Sigmoid colon (tissue), 6 donors: ENCODE measurements at regions not wholly inside any gene's neighbourhood (a gene's known extent, or its start where the extent isn't known, plus 50 kb on each side); places are given as distances from the start of the nearest gene placed in this dataset.

ENCODE experiments used
- DNase-seq: peaks from one replicate; pipeline ENCODE4 v3.0.0-alpha.2; 2019
- H3K27ac ChIP-seq, 4 donors: fragments of 200-600 bp; sonication (generic); one replicate each; pipeline ENCODE4 v1.5.1; 2016 to 2019; ENCODE audit warnings: mild to moderate bottlenecking in 1 of 4
- H3K27me3 ChIP-seq, 3 donors: fragments of 200-600 bp; sonication (generic); one replicate each; pipeline ENCODE4 v1.5.1; 2019; ENCODE audit warnings: mild to moderate bottlenecking in 1 of 3
- H3K36me3 ChIP-seq, 4 donors: fragments of 200-600 bp; sonication (generic); one replicate each; pipeline ENCODE4 v1.5.1; 2016 to 2019
- H3K4me1 ChIP-seq, 4 donors: fragments of 200-600 bp; sonication (generic); one replicate each; pipeline ENCODE4 v1.5.1; 2017 to 2019
- H3K4me3 ChIP-seq, 4 donors: fragments of 200-600 bp; sonication (generic); one replicate each; pipeline ENCODE4 v1.5.1; 2017 to 2019; ENCODE audit warnings: mild to moderate bottlenecking in 2 of 4, moderate library complexity in 1 of 4
- H3K9me3 ChIP-seq, 4 donors: fragments of 200-600 bp in 3 of 4; sonication (generic) in 3 of 4; one replicate each; pipeline versions ENCODE4 v1.5.1 to v1.6.1; 2013 to 2019
- CTCF ChIP-seq, 4 experiments: fragments of 450-650 bp in 3 of 4; fragments of 200-600 bp in 1 of 4; IDR thresholded peaks; one replicate each; pipeline ENCODE4 v1.5.1; 2016 to 2019; ENCODE audit warnings: antibody characterized with exemption in 4 of 4, mild to moderate bottlenecking in 3 of 4, moderate library complexity in 2 of 4
- EP300 ChIP-seq, 4 donors: sonication (generic); formaldehyde crosslinking; IDR thresholded peaks; one replicate each; pipeline ENCODE4 v1.6.1; 2017; ENCODE audit warnings: antibody characterized with exemption in 4 of 4
- POLR2A ChIP-seq, 2 donors: fragments of 450-650 bp; IDR thresholded peaks; one replicate each; pipeline ENCODE4 v1.6.1; 2016; ENCODE audit warnings: antibody characterized with exemption in 2 of 2, mild to moderate bottlenecking in 2 of 2, moderate library complexity in 2 of 2
- POLR2AphosphoS5 ChIP-seq, 4 donors: sonication (generic); formaldehyde crosslinking; IDR thresholded peaks; one replicate each; pipeline ENCODE4 v1.6.1; 2017; ENCODE audit warnings: antibody characterized with exemption in 4 of 4
- WGBS, 2 donors: extraction: QIAGEN DNeasy Blood & Tissue Kit; methylation state at CpG; one replicate each; pipeline ENCODE4 v1.1.7; 2013; 5-methylcytosine and 5-hydroxymethylcytosine counted together
- intact Hi-C: fragments of 100-400 bp; cut with DNase I; formaldehyde crosslinking; loops from one replicate; pipeline ENCODE4 v1.15.1; 2023
- donor health status: healthy with polysubstance abuse.
- donor health status: healthy.

GRCh38 chr5:123885081-123885480, 373.1 kb downstream of the CSNK1G3 start:
- 83 to 86% methylated on average over 1 of the region's 1 CpG for WGBS, 2 donors
- no peak for TF ChIP-seq CTCF (IDR thresholded peaks at IDR 0.05)
- TF ChIP-seq EP300 (IDR thresholded peaks at IDR 0.05): no peak
- TF ChIP-seq POLR2A (IDR thresholded peaks at IDR 0.05): no peak
- TF ChIP-seq POLR2AphosphoS5 (IDR thresholded peaks at IDR 0.05): no peak
- Histone ChIP-seq H3K9me3 (no peaks in the 10 kb centered on the region), H3K27me3 (no peaks in the 10 kb centered on the region), H3K36me3 (no peaks in the 10 kb centered on the region), H3K4me1 (peaks cover 0 to 14% (median 0%) of the 10 kb centered on the region in 4 donors), H3K27ac (no peak overlapping the region), H3K4me3 (no peak overlapping the region)
- no peak for DNase-seq
- intact Hi-C loops: no loop called here

- Histone ChIP-seq H3K4me3 (no peak overlapping the region), H3K9me3 (no peaks in the 10 kb centered on the region), H3K4me1 (peaks cover 0 to 14% (median 0%) of the 10 kb centered on the region in 4 donors), H3K36me3 (no peaks in the 10 kb centered on the region), H3K27me3 (no peaks in the 10 kb centered on the region), H3K27ac (no peak overlapping the region)
- DNase-seq: no peak
- TF ChIP-seq EP300 (IDR thresholded peaks at IDR 0.05) (no peak), CTCF (IDR thresholded peaks at IDR 0.05) (no peak)
- WGBS, 2 donors: 4 to 22% methylated on average over 2 of the region's 2 CpGs
- intact Hi-C loops: no loop called here
Measured at GRCh38 chr5:123882965-123883345, 371.0 kb downstream of the CSNK1G3 start.

GRCh38 chr5:123882319-123882964, 370.5 kb downstream of the CSNK1G3 start:
- Histone ChIP-seq H3K4me3 (no peak overlapping the region), H3K4me1 (peaks cover 0 to 14% (median 0%) of the 10 kb centered on the region in 4 donors), H3K27me3 (no peaks in the 10 kb centered on the region), H3K36me3 (no peaks in the 10 kb centered on the region), H3K27ac (no peak overlapping the region), H3K9me3 (no peaks in the 10 kb centered on the region)
- intact Hi-C loops: no loop called here
- WGBS, 2 donors: 82 to 86% methylated on average over 5 of the region's 5 CpGs
- no peak for TF ChIP-seq CTCF (IDR thresholded peaks at IDR 0.05)
- no peak for TF ChIP-seq EP300 (IDR thresholded peaks at IDR 0.05)
- TF ChIP-seq POLR2A (IDR thresholded peaks at IDR 0.05): no peak
- TF ChIP-seq POLR2AphosphoS5 (IDR thresholded peaks at IDR 0.05): no peak
- no peak for DNase-seq

GRCh38 chr5:123881759-123882244, 369.8 kb downstream of the CSNK1G3 start:
- Histone ChIP-seq H3K9me3 (no peaks in the 10 kb centered on the region), H3K4me3 (no peak overlapping the region), H3K36me3 (no peaks in the 10 kb centered on the region), H3K27ac (no peak overlapping the region), H3K27me3 (no peaks in the 10 kb centered on the region), H3K4me1 (peaks cover 0 to 14% (median 0%) of the 10 kb centered on the region in 4 donors)
- intact Hi-C loops: no loop called here
- TF ChIP-seq CTCF (IDR thresholded peaks at IDR 0.05) (no peak), POLR2A (IDR thresholded peaks at IDR 0.05) (no peak), POLR2AphosphoS5 (IDR thresholded peaks at IDR 0.05) (no peak), EP300 (IDR thresholded peaks at IDR 0.05) (no peak)
- WGBS, 2 donors: 63 to 65% methylated on average over 6 of the region's 6 CpGs
- DNase-seq: no peak

GRCh38 chr5:123880875-123881274, 368.9 kb downstream of the CSNK1G3 start:
- Histone ChIP-seq H3K36me3 (no peaks in the 10 kb centered on the region), H3K4me3 (no peak overlapping the region), H3K4me1 (peaks cover 0 to 14% (median 0%) of the 10 kb centered on the region in 4 donors), H3K9me3 (no peaks in the 10 kb centered on the region), H3K27me3 (no peaks in the 10 kb centered on the region), H3K27ac (no peak overlapping the region)
- TF ChIP-seq POLR2A (IDR thresholded peaks at IDR 0.05): no peak
- no peak for TF ChIP-seq CTCF (IDR thresholded peaks at IDR 0.05)
- TF ChIP-seq POLR2AphosphoS5 (IDR thresholded peaks at IDR 0.05): no peak
- TF ChIP-seq EP300 (IDR thresholded peaks at IDR 0.05): no peak
- no peak for DNase-seq
- intact Hi-C loops: no loop called here
